COLO829 (cell line): ENCODE measurements at regions not wholly inside any gene's neighbourhood (a gene's known extent, or its start where the extent isn't known, plus 50 kb on each side); places are given as distances from the start of the nearest gene placed in this dataset.

ENCODE experiments used
- DNase-seq: peaks from one replicate; pipeline ENCODE4 v3.0.0; 2012; ENCODE audit warnings: low spot score

DNA sequence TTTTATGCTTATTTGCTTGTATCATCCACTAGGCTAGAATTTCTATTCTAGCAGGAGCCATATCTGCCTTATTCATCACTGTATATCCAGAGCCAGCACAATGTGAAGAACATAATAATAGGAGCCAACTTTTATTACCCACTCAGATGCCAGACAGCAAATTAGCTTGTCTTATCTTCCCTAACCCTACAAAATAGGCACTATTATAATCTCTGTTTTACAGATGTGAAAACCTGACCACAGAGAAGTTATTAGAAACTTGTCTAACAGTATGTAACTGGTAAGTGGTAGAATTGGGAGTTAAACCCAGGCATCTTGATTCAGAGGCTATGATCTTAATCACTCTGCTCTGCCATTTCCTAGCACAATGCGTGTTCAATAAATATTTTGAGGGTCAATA, 579.5 kb downstream of the CAAP1 start:
- no peak for DNase-seq

DNA sequence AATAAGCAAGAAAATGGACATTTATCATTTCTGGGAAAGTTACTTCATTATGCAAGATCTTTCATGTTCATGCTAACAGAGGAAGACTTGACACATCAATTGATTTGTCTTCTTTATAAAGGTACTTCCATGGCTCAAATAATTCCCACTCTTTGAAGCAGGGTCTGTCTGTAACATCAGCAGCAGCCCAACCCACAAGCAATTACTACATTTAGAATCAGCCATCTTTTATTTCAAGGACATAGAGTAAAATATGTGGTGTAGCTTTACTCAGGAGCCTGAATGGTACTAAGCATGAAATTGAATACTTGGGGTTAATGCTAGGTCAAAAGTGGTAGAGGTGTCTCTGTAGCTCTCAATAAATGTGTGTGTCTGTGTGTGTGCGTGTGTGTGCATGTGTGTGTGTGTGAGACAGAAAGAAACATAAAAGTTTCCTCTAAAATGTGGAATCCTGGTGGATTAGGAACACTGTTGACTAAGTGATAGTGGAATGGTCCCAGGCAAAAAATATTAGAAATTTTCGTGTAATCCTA, 581.1 kb downstream of the CAAP1 start:
- no peak for DNase-seq

DNA sequence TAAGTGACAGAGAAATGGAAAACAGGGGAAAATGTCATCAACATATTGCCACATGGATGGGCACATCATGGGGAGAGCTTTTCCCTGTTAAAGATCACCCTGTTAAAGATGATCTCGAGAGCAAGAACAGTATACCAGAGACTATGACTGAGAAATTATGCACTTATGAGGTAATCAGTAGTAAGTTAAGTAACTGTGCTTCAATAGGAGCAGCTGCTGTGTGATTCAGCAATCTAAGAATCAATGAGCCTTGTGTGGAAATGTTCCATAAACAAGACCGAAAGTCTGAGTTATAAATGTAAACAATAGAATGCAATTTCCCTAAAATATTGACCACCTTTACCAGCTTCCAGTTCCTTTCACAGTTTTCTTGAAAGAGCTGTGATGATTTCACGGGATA, 582.3 kb downstream of the CAAP1 start:
- DNase-seq, result no peak

DNA sequence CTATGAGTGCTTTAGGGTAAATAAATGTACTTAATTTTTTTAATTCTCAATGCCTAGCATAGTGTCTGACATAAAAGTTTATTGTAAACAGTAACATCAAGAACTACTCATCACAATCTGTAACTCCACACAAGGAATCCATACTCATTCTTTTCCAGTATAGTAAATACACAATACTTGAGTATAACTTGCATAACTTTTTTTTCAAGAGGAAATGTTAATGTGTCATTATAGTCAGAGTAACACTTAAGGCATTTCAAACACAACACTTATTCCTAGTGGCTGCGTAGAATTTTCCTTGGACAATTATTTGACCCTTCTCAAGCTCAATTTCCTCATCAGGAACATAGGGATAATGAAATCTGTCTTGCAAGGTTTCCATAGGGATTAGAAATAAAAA, 584.3 kb downstream of the CAAP1 start:
- no peak for DNase-seq

DNA sequence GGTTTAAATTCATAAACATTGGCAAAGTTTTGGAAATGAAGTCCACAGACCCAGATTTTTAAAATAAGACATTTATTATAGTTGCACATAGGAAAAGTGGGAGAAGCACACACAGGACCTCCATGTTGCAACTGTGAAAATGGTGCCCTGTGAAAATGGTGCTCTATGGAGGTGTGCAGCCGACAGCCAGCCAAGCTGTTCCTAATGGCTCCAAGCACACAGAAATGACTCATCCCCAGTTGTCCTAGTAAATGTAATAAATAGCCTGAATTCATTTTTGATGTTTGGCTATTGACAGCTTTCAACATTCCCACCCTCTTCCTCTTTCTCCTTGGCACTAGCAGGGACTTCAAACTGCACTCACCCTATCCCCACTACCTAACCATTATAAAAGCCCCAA, 590.9 kb downstream of the CAAP1 start:
- DNase-seq, result no peak

DNA sequence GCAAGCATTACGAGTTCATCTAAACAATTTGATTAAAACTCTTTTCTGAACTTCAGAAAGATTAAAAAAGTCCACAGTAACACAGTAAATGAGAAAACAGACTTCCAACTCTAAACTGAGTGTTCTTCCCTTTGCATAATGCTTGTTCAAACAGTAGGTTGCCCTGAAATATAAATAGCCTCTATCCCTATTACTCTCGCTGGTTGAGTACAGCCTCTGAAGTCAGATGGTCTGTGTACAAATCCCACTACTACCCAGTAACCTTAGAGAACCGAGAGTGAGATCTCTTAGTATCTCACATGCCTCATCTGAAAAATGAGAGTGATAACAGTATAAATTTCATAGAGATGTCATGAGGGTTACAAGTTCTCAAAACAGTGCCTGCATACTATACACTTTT, 591.6 kb downstream of the CAAP1 start:
- no peak for DNase-seq

DNA sequence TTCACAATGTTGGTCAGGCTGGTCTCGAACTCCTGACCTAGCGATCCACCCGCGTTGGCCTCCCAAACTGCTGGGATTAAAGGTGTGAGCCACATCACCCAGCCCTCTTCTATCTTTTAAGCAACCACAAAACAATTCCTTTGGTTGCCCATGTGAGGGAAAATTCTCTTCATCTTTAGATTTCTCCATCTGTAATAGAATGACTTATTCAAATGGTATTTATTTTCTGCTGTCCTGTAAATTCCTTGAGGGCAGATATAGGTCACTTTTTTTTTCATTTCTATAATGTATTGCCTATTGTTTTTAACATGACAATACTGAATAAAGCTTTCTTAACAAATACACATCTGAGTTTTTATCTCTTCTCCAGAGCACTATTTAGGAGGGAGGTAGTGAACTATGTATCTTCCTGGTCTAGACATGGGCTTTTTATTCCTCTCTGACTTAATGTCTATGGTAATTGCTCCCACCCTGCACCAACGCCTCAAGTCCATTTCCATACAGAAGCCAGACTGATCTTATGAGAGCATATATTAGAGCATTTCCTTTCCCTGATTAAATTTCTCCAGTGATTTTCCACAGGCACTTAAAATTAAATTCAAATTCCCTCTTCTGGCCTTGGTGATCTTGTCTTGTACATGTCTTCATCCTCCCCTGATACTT, 595.6 kb downstream of the CAAP1 start:
- no peak for DNase-seq

DNA sequence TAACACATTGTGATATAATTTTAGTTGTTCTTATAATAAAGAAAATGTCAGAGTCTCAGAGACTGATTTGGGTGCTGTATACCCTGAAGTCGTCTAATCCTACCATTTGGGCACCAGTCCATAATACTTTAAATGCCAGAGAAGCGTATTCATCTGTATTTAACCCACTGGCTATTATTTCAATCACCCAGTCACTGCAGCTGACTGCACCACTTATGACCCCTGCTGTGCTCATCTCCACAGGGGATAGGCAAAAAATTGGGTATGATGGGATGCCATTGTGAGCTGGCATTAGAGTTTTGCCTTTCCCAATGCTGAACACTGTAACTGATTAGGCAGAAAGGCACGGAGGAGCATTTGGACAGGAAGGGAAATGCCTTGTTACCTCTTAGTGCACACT, 599.7 kb downstream of the CAAP1 start:
- no peak for DNase-seq

DNA sequence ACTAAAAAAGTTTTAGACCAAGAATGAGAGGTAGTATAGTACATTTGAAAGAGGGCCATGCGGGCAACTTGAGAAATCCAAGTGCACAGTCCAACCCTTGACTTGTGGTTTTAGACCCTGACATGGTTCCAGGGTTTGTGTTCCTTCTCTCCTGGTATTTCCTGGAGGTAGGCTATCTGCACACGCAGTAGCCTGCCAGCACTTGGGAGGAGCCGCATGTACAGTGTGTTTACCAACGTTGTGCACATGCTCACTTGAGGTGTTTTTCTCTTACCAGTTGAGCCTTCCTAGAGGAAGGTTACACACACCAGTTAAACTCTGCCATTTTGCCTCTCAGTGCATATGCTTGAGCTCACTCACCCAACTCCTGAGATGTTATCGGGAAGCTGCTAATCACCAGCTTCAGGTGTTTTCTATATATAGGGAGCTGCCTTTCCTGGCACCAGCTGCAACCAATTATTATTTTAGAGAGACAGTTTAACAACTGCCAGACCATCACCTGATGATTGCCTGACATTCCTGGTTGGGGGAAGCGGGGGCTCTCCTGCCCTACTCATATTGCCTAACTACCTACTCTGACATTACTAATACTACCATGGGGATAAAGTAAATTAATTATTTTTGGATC, 593.4 kb upstream of the TUSC1 start:
- DNase-seq, result no peak

DNA sequence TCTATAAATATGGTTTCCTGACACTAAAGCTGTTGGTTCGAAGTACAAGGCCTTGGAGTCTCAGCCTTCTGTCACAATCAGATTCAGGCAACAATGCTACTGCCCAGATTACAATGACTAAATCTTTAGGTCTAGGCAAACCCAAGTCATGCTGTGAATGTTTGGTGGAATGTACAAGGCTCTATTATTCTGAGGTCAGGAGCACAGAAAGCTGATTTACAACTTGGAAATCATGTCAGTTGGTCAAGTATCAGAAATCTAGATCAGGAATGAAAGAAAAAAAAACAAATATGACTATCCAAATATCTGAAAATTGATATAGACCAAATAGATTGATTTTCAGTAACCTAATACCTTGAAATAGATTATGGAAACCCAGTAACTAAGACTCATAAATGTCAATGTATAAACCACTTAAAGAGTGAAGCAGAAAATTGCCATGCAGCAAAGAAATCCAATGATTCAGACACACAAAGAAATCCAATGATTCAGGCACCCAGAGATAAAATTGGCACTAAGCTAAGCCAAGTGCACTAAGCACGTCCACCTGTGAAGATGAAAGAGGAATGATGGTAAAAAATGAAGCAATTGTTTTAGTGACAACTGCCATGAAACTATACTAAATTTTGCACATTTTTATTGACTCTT, 588.0 kb upstream of the TUSC1 start:
- no peak for DNase-seq

DNA sequence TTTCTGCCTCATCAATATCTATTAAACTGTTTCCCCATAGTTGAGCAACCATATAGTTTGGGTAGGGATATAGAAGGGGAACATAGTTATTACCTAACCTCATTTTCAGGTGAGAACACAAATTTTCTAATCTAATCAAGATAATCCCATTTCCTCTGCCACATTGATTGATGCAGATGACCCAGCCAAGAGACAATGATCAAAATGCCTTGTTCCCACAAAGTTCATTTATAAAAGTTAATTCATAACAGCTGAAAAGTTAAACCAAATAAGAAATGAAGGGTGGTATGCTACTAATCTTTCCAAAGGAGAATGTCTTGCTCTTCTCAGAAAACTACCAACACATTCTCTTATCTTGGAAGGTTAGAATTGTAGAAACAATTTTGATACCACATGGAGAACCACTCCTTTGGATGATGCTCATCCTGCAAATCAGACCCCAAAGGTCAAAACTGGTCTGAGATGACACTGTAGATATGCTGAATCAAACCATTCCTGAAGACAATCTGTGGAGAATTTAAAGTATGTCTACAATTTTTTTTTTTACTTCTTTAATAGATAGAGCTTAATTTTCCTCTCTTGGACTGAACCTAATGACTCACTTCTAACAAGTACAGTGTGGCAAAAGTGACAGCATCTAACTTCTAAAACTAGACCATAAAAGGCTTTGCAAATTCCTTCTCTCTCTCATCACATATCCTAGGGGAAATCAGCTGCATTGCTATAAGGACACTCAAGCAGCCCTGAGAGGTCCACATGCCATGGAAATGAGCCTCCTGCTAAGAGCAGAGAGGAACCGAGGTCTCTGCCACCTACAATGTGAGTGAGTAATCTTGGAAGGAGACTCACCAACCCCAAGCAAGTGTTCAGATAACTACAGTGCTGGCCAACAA, 586.7 kb upstream of the TUSC1 start:
- no peak for DNase-seq

DNA sequence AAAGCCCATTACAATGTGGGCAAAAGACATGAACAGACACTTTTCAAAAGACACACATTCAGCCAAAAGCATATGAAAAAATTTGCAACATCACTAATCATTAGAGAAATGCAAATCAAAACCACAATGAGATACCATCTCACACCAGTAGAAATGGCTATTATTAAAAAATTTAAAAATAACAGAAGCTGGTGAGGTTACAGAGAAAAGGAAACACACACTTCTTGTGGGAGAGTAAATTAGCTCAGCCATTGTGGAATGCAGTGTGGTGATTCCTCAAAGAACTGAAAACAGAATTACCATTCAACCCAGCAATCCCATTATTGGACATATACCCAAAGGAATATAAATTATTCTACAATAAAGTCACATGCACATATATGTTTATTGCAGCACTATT, 585.2 kb upstream of the TUSC1 start:
- no peak for DNase-seq

DNA sequence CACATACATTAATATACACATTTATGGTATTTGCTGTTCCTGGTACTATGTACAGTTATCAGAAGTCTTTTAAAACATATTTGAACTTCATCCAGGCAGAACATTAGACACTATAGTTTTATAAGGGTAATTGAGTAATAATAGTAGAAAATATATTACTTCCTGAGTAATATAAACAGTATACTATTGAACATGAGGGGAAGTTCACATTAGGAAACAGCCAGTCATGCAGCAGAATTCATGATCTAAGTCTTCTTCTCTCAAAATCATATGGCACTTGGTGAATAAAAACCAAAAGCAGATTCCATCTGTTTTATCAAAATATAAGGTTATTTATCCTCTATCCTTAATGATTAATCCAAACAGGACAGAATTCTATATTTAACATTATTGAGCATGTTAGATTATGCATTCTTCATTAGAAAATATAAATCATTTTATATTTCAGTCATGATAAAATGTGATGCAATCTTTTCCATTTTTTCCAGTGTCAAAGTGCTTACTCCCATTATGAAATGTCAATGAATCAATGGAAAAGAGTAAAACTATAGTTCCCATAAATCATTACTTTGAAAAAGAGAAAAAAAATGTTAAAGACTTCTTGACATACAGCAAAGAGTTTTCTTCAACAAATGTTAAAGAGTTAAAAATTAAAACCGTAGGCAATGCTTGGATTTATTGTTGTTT, 584.3 kb upstream of the TUSC1 start:
- DNase-seq, result no peak

DNA sequence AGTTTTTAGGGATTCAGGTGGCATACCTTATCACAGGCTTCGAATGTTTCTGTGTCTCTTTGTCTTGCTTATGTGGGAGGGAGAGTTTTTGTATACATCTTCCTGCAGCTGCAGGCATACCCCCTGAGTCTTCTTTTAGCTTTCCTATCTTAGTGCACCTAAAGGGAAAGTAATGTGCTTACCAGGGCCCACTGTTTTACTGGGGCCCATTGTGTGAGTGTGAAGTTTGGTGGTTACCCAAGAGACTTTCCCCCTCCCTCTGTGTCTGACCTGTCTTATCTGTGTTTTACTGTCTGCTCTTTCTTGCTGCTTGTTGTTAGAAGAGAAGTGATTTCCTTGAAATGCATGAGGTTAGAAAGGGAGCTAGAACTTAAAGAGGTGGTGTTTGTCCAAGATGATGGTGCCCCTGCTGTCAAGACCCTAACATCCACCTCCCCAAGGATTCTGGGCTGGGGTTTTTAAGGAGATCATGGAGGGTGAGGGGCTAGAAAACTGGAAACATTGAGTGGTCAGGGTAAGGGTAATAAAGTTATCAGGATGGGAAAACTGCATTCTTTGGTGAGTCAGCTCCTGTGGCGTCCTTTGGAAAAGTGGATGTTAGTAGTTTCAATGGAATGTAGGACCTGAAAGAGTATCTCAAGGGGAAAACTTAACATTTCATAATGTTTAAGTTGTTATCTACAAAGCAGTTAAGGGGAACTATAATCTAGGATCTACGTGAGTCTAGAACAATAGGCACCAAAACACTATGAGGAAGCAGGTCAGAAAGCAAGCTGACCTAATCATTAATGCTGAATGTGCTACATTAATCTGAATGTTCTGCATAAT, 583.5 kb upstream of the TUSC1 start:
- DNase-seq, result peak; percentile 1

DNA sequence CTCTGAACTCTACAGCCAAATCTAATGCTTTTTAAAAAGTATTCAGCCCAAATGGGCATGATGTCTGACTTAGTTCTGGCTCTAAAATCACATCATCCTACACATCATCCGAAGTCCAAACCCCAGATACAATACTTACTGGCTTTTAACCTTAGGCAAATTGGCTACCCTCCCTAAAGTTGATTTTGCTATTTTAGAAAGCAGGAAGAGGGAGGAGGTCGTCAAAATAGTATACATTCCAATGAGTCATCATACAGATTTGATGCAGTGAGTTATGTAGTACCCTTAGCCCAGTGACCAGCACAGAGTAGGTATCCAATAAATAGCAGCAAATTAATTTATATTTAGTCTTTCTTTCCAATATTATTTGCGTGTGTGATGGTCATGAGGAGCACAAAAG, 582.0 kb upstream of the TUSC1 start:
- DNase-seq, result no peak

DNA sequence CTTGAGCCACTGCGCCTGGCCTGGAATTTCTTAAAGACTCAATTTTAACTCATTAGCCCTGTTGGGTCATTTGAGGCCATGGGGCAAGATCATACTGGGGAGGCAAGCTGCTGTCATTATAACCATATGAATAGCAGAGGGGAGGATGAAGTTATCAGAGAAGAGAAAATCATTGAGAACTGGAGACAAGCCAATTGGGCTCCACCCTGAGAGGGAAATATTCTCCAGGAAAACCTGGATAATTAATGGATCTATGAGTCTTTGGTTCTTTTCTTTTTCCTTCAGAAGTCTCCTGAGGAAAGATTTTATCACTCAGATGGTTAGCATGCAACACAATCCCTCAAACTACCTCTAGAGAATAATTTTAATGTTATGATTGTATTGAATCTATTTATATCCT, 569.6 kb upstream of the TUSC1 start:
- DNase-seq, result no peak

DNA sequence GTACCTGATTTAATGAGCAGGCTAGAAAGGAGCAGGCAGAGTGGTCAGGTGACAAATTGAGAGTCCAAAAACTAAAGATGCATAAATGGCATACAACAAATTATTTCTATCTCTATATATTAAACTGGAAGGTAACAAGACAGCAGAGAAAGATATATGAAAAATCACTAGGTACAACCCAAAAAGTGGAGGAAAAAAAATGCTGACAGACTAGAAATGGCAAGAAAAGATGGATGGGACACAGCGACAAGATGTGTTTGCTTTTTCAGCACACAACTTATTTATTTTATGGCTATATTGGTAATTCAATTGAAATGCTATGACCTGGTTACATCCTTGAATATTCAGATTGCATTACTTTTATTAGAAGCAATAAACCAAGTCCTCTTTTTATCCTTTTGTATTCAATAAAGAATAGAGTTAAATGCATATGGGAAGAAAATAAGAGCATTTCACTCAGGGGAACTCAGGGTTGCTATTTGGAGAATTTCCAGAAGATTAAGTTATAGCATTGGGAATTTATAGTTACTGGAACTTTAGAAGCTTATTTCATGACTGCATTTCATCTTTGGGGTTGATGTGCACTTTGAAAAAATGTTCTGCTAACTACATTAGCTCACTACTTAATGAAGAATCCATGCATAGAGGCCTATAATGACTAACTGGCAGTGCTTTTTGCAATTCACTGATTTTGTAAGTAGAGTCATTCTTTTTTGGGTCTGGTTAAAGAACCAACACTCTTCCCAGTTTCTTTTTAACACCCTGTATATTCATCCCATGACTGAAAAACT, 566.6 kb upstream of the TUSC1 start:
- no peak for DNase-seq

DNA sequence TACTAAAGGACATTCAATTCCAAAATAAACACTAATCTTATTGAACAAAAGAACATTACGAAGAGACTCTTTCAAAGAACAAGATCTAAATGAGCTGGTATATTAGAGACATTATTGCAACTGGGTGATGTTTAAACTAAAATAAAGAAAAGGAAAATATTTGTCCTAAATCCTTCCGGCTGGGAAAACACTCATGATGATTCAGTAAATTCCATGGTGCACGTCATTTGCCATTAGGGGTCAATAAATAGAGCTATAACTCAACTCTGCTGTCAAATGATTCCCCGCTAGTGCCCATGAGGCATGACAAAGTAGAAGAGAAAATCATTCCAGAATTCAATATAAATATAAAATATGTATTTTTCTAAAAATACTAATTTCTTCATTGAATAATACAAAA, 565.5 kb upstream of the TUSC1 start:
- DNase-seq, result no peak

DNA sequence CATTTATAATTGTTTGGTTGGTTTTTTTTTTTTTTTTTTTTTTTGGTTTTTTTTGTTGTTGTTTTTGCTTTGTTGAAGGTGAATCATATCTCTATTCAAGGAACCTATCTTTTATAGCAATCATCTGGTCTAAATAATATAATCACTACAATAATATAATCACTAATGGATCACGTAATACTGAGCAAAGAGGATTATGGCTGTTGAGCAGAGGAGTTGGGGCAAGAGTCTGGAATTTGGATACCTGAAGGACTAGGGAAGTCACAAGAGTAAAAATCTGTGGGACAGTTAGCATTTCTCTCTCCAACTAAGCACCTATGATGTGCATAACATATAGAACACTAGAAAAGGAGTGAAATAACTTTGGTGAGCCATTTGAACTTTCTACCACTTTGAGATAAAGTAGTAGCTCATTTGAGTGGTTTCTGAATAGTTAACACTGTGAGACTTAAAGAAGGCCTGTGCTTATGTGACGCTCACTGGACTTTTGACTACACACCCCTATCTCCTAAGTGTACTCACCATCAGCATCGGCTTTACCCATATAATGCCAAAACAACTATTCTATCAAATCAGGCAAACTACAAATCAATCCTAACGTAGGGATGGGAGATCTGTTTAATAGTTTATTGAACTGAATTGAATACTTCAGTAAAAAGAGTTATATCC, 564.9 kb upstream of the TUSC1 start:
- DNase-seq, result no peak

DNA sequence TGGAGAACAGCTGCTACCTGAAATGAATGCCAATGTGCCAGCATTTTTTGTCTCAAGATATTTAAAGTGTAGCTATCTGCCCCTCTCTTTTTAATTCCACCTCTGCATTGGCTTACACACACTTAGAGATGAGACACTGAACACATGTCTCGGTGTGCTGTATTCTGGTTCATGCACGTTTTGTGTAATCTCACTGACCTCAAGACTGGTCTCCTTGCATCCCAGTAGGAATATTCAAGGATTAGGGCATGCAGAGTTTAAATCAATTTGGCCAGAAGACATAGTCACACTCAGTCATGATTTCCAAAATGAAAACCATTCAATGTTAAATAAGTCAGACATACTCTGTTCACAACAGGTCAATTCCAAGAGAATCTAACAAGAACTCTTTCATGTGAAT, 561.8 kb upstream of the TUSC1 start:
- no peak for DNase-seq
